Astrocyte (in vitro differentiated cells and primary cell): ENCODE measurements at regions not wholly inside any gene's neighbourhood (a gene's known extent, or its start where the extent isn't known, plus 50 kb on each side); places are given as distances from the start of the nearest gene placed in this dataset.

Experiments used
- DNase-seq: peaks from one replicate; pipeline ENCODE4 v3.0.0-alpha.2; 2010; ENCODE audit warnings: low read depth
- FAIRE-seq: peaks from 2 replicates; lab custom pipeline; 2011; peaks lifted over from hg19 to GRCh38; lab: Jason Lieb, UNC
- H2AFZ ChIP-seq: 2 replicates; pipeline ENCODE4 v1.6.0; 2012; ENCODE audit warnings: low read depth, low read length, inconsistent platforms
- H3K27ac ChIP-seq: 2 replicates; pipeline ENCODE4 v1.5.1; 2011; ENCODE audit warnings: low read depth, low read length, inconsistent platforms
- H3K27me3 ChIP-seq: 2 replicates; pipeline ENCODE4 v1.6.0; 2011; ENCODE audit warnings: low read length, inconsistent platforms; ENCODE audit not compliant: insufficient read depth
- H3K36me3 ChIP-seq: 2 replicates; pipeline ENCODE4 v1.5.1; 2011; ENCODE audit warnings: low read length, inconsistent platforms; ENCODE audit not compliant: insufficient read depth
- H3K4me1 ChIP-seq: 2 replicates; pipeline ENCODE4 v1.5.1; 2011; ENCODE audit warnings: low read length, inconsistent platforms; ENCODE audit not compliant: insufficient read depth
- H3K4me2 ChIP-seq: 2 replicates; pipeline ENCODE4 v1.6.0; 2012; ENCODE audit warnings: low read length, inconsistent platforms
- H3K4me3 ChIP-seq: 2 replicates; pipeline ENCODE4 v1.5.1; 2011; ENCODE audit warnings: low read depth, mild to moderate bottlenecking, low read length, inconsistent platforms; ENCODE audit not compliant: insufficient read depth
- H3K79me2 ChIP-seq: 2 replicates; pipeline ENCODE4 v1.6.0; 2012; ENCODE audit warnings: mild to moderate bottlenecking, low read length, inconsistent platforms; ENCODE audit not compliant: insufficient read depth
- H3K9ac ChIP-seq: 2 replicates; pipeline ENCODE4 v1.6.0; 2012; ENCODE audit warnings: mild to moderate bottlenecking, low read length, inconsistent platforms
- H3K9me3 ChIP-seq: 2 replicates; pipeline ENCODE4 v1.5.1; 2012; ENCODE audit warnings: low read depth, mild to moderate bottlenecking, low read length, inconsistent platforms; ENCODE audit not compliant: insufficient read depth
- H4K20me1 ChIP-seq: 2 replicates; pipeline ENCODE4 v1.6.0; 2012; ENCODE audit warnings: low read length, inconsistent platforms; ENCODE audit not compliant: insufficient read depth
- H3K27ac Mint-ChIP-seq: one replicate; pipeline ENCODE4 v1.8.0; 2021; ENCODE audit warnings: mild to moderate bottlenecking, mixed read lengths; ENCODE audit not compliant: unreplicated experiment
- H3K27me3 Mint-ChIP-seq: one replicate; pipeline ENCODE4 v1.8.0; 2021; ENCODE audit warnings: low read depth, mixed read lengths; ENCODE audit not compliant: unreplicated experiment
- H3K36me3 Mint-ChIP-seq: one replicate; pipeline ENCODE4 v1.8.0; 2021; ENCODE audit warnings: low read depth, mixed read lengths; ENCODE audit not compliant: unreplicated experiment
- H3K4me1 Mint-ChIP-seq: one replicate; pipeline ENCODE4 v1.8.0; 2021; ENCODE audit warnings: low read depth, mixed read lengths; ENCODE audit not compliant: unreplicated experiment
- H3K4me3 Mint-ChIP-seq: one replicate; pipeline ENCODE4 v1.8.0; 2021; ENCODE audit warnings: mild to moderate bottlenecking, moderate library complexity, mixed read lengths; ENCODE audit not compliant: unreplicated experiment
- H3K9me3 Mint-ChIP-seq: one replicate; pipeline ENCODE4 v1.8.0; 2021; ENCODE audit warnings: mild to moderate bottlenecking, mixed read lengths; ENCODE audit not compliant: unreplicated experiment
- CTCF ChIP-seq: IDR thresholded peaks from 2 replicates; pipeline ENCODE4 v1.5.1; 2011; ENCODE audit warnings: low read depth, mild to moderate bottlenecking, inconsistent platforms, low read length, moderate library complexity; ENCODE audit not compliant: insufficient read depth
- EZH2 ChIP-seq: IDR thresholded peaks from 2 replicates; pipeline ENCODE4 v1.6.1; 2012; ENCODE audit warnings: mild to moderate bottlenecking, low read length, inconsistent platforms; ENCODE audit not compliant: insufficient read depth

- H4K20me1 ChIP-seq: no peaks in the 10 kb centered on the region
- no peak overlapping the region for H3K9ac ChIP-seq
- H3K27ac ChIP-seq: no peak overlapping the region
- H3K4me1 Mint-ChIP-seq: peaks cover 29% of the 10 kb centered on the region
- peaks cover 42% of the 10 kb centered on the region for H3K4me1 ChIP-seq
- H2AFZ ChIP-seq: no peak overlapping the region
- no peaks in the 10 kb centered on the region for H3K36me3 Mint-ChIP-seq
- H3K9me3 ChIP-seq: no peaks in the 10 kb centered on the region
- H3K4me3 Mint-ChIP-seq: no peak overlapping the region
- H3K9me3 Mint-ChIP-seq: no peaks in the 10 kb centered on the region
- H3K27me3 ChIP-seq: no peaks in the 10 kb centered on the region
- H3K36me3 ChIP-seq: no peaks in the 10 kb centered on the region
- TF ChIP-seq CTCF: no peak
- TF ChIP-seq EZH2: no peak
- FAIRE-seq: no peak
- H3K27me3 Mint-ChIP-seq: peaks cover 2% of the 10 kb centered on the region
- H3K4me2 ChIP-seq: no peak overlapping the region
- no peak for DNase-seq
- H3K4me3 ChIP-seq: no peak overlapping the region
- no peak overlapping the region for H3K27ac Mint-ChIP-seq
- no peaks in the 10 kb centered on the region for H3K79me2 ChIP-seq
Observed at GRCh38 chr21:43335119-43335518, 91.8 kb downstream of the SIK1 start.

- no peak for FAIRE-seq
- H3K27ac ChIP-seq: peak overlapping the region; percentile 96
- H3K9ac ChIP-seq: peak overlapping the region; percentile 82
- peaks cover 36% of the 10 kb centered on the region for H3K4me1 ChIP-seq
- H3K4me1 Mint-ChIP-seq: peaks cover 29% of the 10 kb centered on the region
- no peaks in the 10 kb centered on the region for H3K9me3 ChIP-seq
- no peaks in the 10 kb centered on the region for H3K27me3 ChIP-seq
- H3K36me3 Mint-ChIP-seq: no peaks in the 10 kb centered on the region
- no peaks in the 10 kb centered on the region for H3K9me3 Mint-ChIP-seq
- no peaks in the 10 kb centered on the region for H4K20me1 ChIP-seq
- no peaks in the 10 kb centered on the region for H3K79me2 ChIP-seq
- H3K4me3 Mint-ChIP-seq: no peak overlapping the region
- H3K4me2 ChIP-seq: peak overlapping the region; percentile 79
- TF ChIP-seq CTCF: no peak
- no peak for TF ChIP-seq EZH2
- peak overlapping the region; percentile 96 for H3K27ac Mint-ChIP-seq
- H3K27me3 Mint-ChIP-seq: peaks cover 2% of the 10 kb centered on the region
- H3K4me3 ChIP-seq: no peak overlapping the region
- no peaks in the 10 kb centered on the region for H3K36me3 ChIP-seq
- DNase-seq: no peak
- no peak overlapping the region for H2AFZ ChIP-seq
Observed at GRCh38 chr21:43334214-43334958, 92.5 kb downstream of the SIK1 start.
